Adrenal gland (tissue), 9 donors: ENCODE measurements at regions not wholly inside any gene's neighbourhood (a gene's known extent, or its start where the extent isn't known, plus 50 kb on each side); places are given as distances from the start of the nearest gene placed in this dataset.

ENCODE experiments used
- DNase-seq, 7 donors: peaks; one replicate each; pipeline ENCODE4 v3.0.0-alpha.2; 2019 to 2020
- H3K27ac ChIP-seq, 5 donors: fragments of 200-600 bp; sonication (generic) in 4 of 5; 1 replicate in 3 of 5; 2 replicates in 2 of 5; pipeline versions ENCODE4 v1.5.1 to v1.8.0; 2016 to 2020; ENCODE audit warnings: mild to moderate bottlenecking in 1 of 5
- H3K27me3 ChIP-seq: fragments of 200-600 bp; 2 replicates; pipeline ENCODE4 v1.8.0; 2021
- H3K36me3 ChIP-seq, 2 donors: fragments of 200-600 bp; replicated peaks in 1 of 2; 1 replicate in 1 of 2; 2 replicates in 1 of 2; pipeline versions ENCODE4 v1.5.1 to v1.8.0; 2018 to 2022
- H3K4me1 ChIP-seq, 2 donors: fragments of 200-600 bp; replicated peaks in 1 of 2; 1 replicate in 1 of 2; 2 replicates in 1 of 2; pipeline versions ENCODE4 v1.5.1 to v1.8.0; 2018 to 2021
- H3K4me3 ChIP-seq, 4 donors: fragments of 200-600 bp; sonication (generic) in 3 of 4; one replicate each; pipeline ENCODE4 v1.5.1; 2016 to 2018
- H3K9me3 ChIP-seq, 3 donors: fragments of 200-600 bp; sonication (generic) in 1 of 3; replicated peaks in 1 of 3; 1 replicate in 2 of 3; 2 replicates in 1 of 3; pipeline versions ENCODE4 v1.5.1 to v1.8.0; 2016 to 2021
- CTCF ChIP-seq, 6 experiments: fragments of 450-650 bp in 4 of 6; fragments of 200-600 bp in 2 of 6; sonication (generic) in 1 of 6; IDR thresholded peaks; 1 replicate in 5 of 6; 2 replicates in 1 of 6; pipeline versions ENCODE4 v1.5.1 to v1.8.0; 2016 to 2021; ENCODE audit warnings: antibody characterized with exemption in 6 of 6, mild to moderate bottlenecking in 2 of 6, moderate library complexity in 1 of 6
- POLR2A ChIP-seq, 2 donors: fragments of 450-650 bp; IDR thresholded peaks; one replicate each; pipeline ENCODE4 v1.6.1; 2017; ENCODE audit warnings: antibody characterized with exemption in 2 of 2, mild to moderate bottlenecking in 2 of 2, moderate library complexity in 1 of 2
- WGBS, 4 donors: extraction: QIAGEN DNeasy Blood & Tissue Kit in 2 of 4; methylation state at CpG; one replicate each; pipeline versions ENCODE4 v1.1.5 to v1.1.7; 2013 to 2017; 5-methylcytosine and 5-hydroxymethylcytosine counted together
- intact Hi-C, 2 donors: fragments of 100-400 bp; cut with DNase I; formaldehyde crosslinking; loops; one replicate each; pipeline versions ENCODE4 v1.14.1 to v1.15.0; 2022 to 2023
- donor health status: healthy with polysubstance abuse.
- donor health status: Bipolar disorder and iron deficiency.
- donor health status: DM: yes; HTN: yes; CAD: no.
- donor health status: DM: no; HTN: no; CAD: no.
- donor health status: DM: no; HTN: no; CAD: no.

GRCh38 chr2:40639320-40639719 is 187.4 kb upstream of the SLC8A1 start:
- WGBS, 4 donors = 74 to 86% (median 82%) methylated on average over 4 of the region's 4 CpGs
- Histone ChIP-seq H3K27ac (no peak overlapping the region), H3K27me3 (no peaks in the 10 kb centered on the region), H3K4me3 (no peak overlapping the region), H3K9me3 (no peaks in the 10 kb centered on the region), H3K36me3 (no peaks in the 10 kb centered on the region), H3K4me1 (no peaks in the 10 kb centered on the region)
- TF ChIP-seq POLR2A (IDR thresholded peaks at IDR 0.05) (no peak), CTCF (IDR thresholded peaks at IDR 0.05) (no peak)
- intact Hi-C loops = no loop called here
- peak in 1 of 7 donors; percentile 2 for DNase-seq

GRCh38 chr2:40642237-40642636 is 190.3 kb upstream of the SLC8A1 start:
- WGBS, 4 donors = 75 to 80% (median 78%) methylated on average over 1 of the region's 1 CpG
- Histone ChIP-seq H3K36me3 (no peaks in the 10 kb centered on the region), H3K9me3 (no peaks in the 10 kb centered on the region), H3K27ac (no peak overlapping the region), H3K4me3 (no peak overlapping the region), H3K27me3 (no peaks in the 10 kb centered on the region), H3K4me1 (no peaks in the 10 kb centered on the region)
- TF ChIP-seq POLR2A (IDR thresholded peaks at IDR 0.05) (no peak), CTCF (IDR thresholded peaks at IDR 0.05) (no peak)
- intact Hi-C loops = no loop called here
- no peak for DNase-seq

GRCh38 chr2:40642726-40643125 is 190.8 kb upstream of the SLC8A1 start:
- WGBS, 4 donors = 69 to 82% (median 71%) methylated on average over 2 of the region's 2 CpGs

GRCh38 chr2:40646642-40647041 is 194.8 kb upstream of the SLC8A1 start:
- no peak for DNase-seq
- 60 to 96% (median 85%) methylated on average over 2 of the region's 2 CpGs for WGBS, 4 donors
- Histone ChIP-seq H3K27me3 (no peaks in the 10 kb centered on the region), H3K36me3 (no peaks in the 10 kb centered on the region), H3K4me3 (no peak overlapping the region), H3K9me3 (no peaks in the 10 kb centered on the region), H3K4me1 (no peaks in the 10 kb centered on the region), H3K27ac (no peak overlapping the region)
- intact Hi-C loops = no loop called here
- no peak for TF ChIP-seq POLR2A (IDR thresholded peaks at IDR 0.05)

More at GRCh38 chr2:40642726-40643125, 190.8 kb upstream of the SLC8A1 start:
- no peak overlapping the region for H3K27ac ChIP-seq
- no peaks in the 10 kb centered on the region for H3K9me3 ChIP-seq
- no peak for DNase-seq
- no peak overlapping the region for H3K4me3 ChIP-seq
- no peaks in the 10 kb centered on the region for H3K27me3 ChIP-seq
- no peaks in the 10 kb centered on the region for H3K4me1 ChIP-seq
- TF ChIP-seq CTCF (IDR thresholded peaks at IDR 0.05) (no peak), POLR2A (IDR thresholded peaks at IDR 0.05) (no peak)
- intact Hi-C loops = no loop called here
- H3K36me3 ChIP-seq = no peaks in the 10 kb centered on the region

GRCh38 chr2:40652155-40652554 is 200.3 kb upstream of the SLC8A1 start:
- Histone ChIP-seq H3K4me3 (no peak overlapping the region), H3K36me3 (no peaks in the 10 kb centered on the region), H3K27me3 (no peaks in the 10 kb centered on the region), H3K4me1 (no peaks in the 10 kb centered on the region), H3K27ac (no peak overlapping the region), H3K9me3 (no peaks in the 10 kb centered on the region)
- WGBS, 4 donors = 81 to 90% (median 87%) methylated on average over 5 of the region's 5 CpGs
- TF ChIP-seq CTCF (IDR thresholded peaks at IDR 0.05) (no peak), POLR2A (IDR thresholded peaks at IDR 0.05) (no peak)
- intact Hi-C loops = no loop called here
- DNase-seq = no peak
